ENCODE measurements at regions not wholly inside any gene's neighbourhood (a gene's known extent, or its start where the extent isn't known, plus 50 kb on each side); places are given as distances from the start of the nearest gene placed in this dataset.

DNA sequence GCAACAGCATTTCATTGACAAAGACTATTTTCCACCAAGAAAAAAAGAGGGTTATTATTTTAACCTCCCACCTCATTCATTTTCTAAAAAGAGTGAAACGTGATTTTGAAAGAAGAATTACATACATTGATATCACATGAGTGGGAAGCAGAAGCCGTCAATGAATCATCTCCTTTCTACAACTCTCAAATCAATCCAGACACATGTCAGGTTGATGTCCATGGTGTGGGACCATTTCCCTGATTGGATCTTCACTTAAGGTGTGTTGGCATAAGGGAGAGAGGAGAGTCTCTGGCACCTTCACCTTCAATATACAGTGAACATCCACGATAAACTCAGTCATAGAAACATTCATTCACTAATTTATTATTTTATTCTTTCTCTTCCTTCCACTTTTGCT is 1095.1 kb downstream of the BCL11B start:
- TF ChIP-seq, protein P1, sequence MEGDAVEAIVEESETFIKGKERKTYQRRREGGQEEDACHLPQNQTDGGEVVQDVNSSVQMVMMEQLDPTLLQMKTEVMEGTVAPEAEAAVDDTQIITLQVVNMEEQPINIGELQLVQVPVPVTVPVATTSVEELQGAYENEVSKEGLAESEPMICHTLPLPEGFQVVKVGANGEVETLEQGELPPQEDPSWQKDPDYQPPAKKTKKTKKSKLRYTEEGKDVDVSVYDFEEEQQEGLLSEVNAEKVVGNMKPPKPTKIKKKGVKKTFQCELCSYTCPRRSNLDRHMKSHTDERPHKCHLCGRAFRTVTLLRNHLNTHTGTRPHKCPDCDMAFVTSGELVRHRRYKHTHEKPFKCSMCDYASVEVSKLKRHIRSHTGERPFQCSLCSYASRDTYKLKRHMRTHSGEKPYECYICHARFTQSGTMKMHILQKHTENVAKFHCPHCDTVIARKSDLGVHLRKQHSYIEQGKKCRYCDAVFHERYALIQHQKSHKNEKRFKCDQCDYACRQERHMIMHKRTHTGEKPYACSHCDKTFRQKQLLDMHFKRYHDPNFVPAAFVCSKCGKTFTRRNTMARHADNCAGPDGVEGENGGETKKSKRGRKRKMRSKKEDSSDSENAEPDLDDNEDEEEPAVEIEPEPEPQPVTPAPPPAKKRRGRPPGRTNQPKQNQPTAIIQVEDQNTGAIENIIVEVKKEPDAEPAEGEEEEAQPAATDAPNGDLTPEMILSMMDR (IDR thresholded peaks at IDR 0.05; ENCODE audit: poor library complexity, severe bottlenecking), result no peak
- TF ChIP-seq REST (IDR thresholded peaks at IDR 0.05; ENCODE audit: borderline replicate concordance), result no peak
- no peak for TF ChIP-seq RAD21 (conservative IDR thresholded peaks at IDR 0.05)
- no peak for TF ChIP-seq EZH2 (IDR thresholded peaks at IDR 0.05; ENCODE audit: borderline replicate concordance, insufficient read depth, low read length, poor library complexity, severe bottlenecking)
- no peak for TF ChIP-seq EP300 (conservative IDR thresholded peaks at IDR 0.05; ENCODE audit: poor library complexity, severe bottlenecking)
- no peak for TF ChIP-seq POLR2AphosphoS5 (IDR thresholded peaks at IDR 0.05)
- TF ChIP-seq MXI1 (conservative IDR thresholded peaks at IDR 0.05; ENCODE audit: poor library complexity, severe bottlenecking), result no peak

All from neural cell (in vitro differentiated cells).